CD4-positive, alpha-beta T cell (primary cell): ENCODE measurements at regions not wholly inside any gene's neighbourhood (a gene's known extent, or its start where the extent isn't known, plus 50 kb on each side); places are given as distances from the start of the nearest gene placed in this dataset.

Experiments used
- ATAC-seq: fragments of 200-7000 bp; cut with Tn5 transposase; one replicate; pipeline ENCODE4 v1.10.0; 2022; ENCODE audit warnings: mild to moderate bottlenecking; ENCODE audit not compliant: poor library complexity
- CTCF ChIA-PET: fragments of 350-600 bp; sonication (Branson Sonifier 250); formaldehyde crosslinking; loops from one replicate; lab custom pipeline; 2021; ENCODE audit warnings: antibody characterized with exemption, inconsistent platforms; lab: Charles Lee
- POLR2A ChIA-PET: fragments of 350-600 bp; sonication (Branson Sonifier 250); formaldehyde crosslinking; loops from one replicate; lab custom pipeline; 2021; ENCODE audit warnings: antibody characterized with exemption, inconsistent platforms; lab: Charles Lee
- DNase-seq, 14 experiments: peaks; one replicate each; pipeline ENCODE4 v3.0.0-alpha.2; 2013 to 2020; ENCODE audit warnings: mixed read lengths in 2 of 14
- H3K27ac ChIP-seq, 2 donors: one replicate each; pipeline versions ENCODE4 v1.5.1 to v1.7.0; 2013; ENCODE audit warnings: low read length in 2 of 2, low read depth in 1 of 2, mild to moderate bottlenecking in 1 of 2
- H3K27me3 ChIP-seq, 2 experiments: 1 replicate in 1 of 2; 2 replicates in 1 of 2; pipeline versions ENCODE4 v1.6.1 to v1.7.0; 2013; ENCODE audit warnings: low read length in 2 of 2, control low read depth in 1 of 2, mild to moderate bottlenecking in 1 of 2, moderate library complexity in 1 of 2; ENCODE audit not compliant: insufficient read depth in 2 of 2, control insufficient read depth in 1 of 2
- H3K36me3 ChIP-seq: one replicate; pipeline ENCODE4 v1.6.1; 2013; ENCODE audit warnings: low read length, control low read depth; ENCODE audit not compliant: insufficient read depth
- H3K4me1 ChIP-seq: one replicate; pipeline ENCODE4 v1.6.1; 2013; ENCODE audit warnings: low read length, control low read depth; ENCODE audit not compliant: insufficient read depth
- H3K4me3 ChIP-seq: one replicate; pipeline ENCODE4 v1.5.1; 2013; ENCODE audit warnings: mild to moderate bottlenecking, low read length, moderate library complexity
- H3K9me3 ChIP-seq, 2 experiments: 1 replicate in 1 of 2; 2 replicates in 1 of 2; pipeline versions ENCODE4 v1.6.1 to v1.7.0; 2013; ENCODE audit warnings: low read length in 2 of 2, mild to moderate bottlenecking in 2 of 2, control low read depth in 1 of 2, moderate library complexity in 1 of 2; ENCODE audit not compliant: control insufficient read depth in 1 of 2, insufficient read depth in 1 of 2
- H3K27ac Mint-ChIP-seq: one replicate; pipeline ENCODE4 v1.8.0; 2020; ENCODE audit warnings: mixed read lengths
- H3K27me3 Mint-ChIP-seq: one replicate; pipeline ENCODE4 v1.8.0; 2021; ENCODE audit warnings: mixed read lengths
- H3K36me3 Mint-ChIP-seq: one replicate; pipeline ENCODE4 v1.8.0; 2021; ENCODE audit warnings: low read depth, mixed read lengths
- H3K4me1 Mint-ChIP-seq: one replicate; pipeline ENCODE4 v1.8.0; 2021; ENCODE audit warnings: low read depth, mixed read lengths
- H3K4me3 Mint-ChIP-seq: one replicate; pipeline ENCODE4 v1.8.0; 2020; ENCODE audit warnings: mild to moderate bottlenecking, mixed read lengths
- H3K9me3 Mint-ChIP-seq: one replicate; pipeline ENCODE4 v1.8.0; 2020; ENCODE audit warnings: mixed read lengths
- CTCF ChIP-seq: fragments of 200-600 bp; IDR thresholded peaks from one replicate; pipeline ENCODE4 v1.8.0; 2022; ENCODE audit warnings: antibody characterized with exemption, mild to moderate bottlenecking
- intact Hi-C, 2 experiments: fragments of 100-400 bp; cut with DNase I in 1 of 2; cut with micrococcal nuclease in 1 of 2; formaldehyde crosslinking; loops; one replicate each; pipeline versions ENCODE4 v1.15.1 to v1.9.0; 2023 to 2025; cut with DNase I, micrococcal nuclease

DNA sequence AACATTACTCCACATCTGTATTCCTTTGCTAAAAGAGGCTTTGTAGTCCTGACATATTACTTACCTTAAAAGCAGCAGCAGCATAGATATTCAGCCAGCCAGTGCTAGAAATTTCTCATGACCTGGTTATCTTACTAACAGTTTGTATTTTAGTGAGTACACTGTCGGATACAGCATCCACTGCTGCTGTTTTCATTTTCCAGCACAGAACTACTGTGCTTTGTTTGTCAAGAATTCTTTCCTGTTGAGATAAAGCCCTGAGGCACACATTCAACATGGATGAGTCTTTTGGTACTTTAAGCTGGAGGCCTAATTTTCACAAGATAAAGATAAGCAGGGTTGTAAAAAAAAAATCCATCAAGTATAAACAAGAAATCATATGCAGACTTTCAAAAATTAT, 311.2 kb upstream of the OPRM1 start:
- POLR2A ChIA-PET: no interaction called here
- ATAC-seq: no peak
- DNase-seq: no peak
- Histone ChIP-seq H3K27me3 (no peaks in the 10 kb centered on the region), H3K4me1 (no peaks in the 10 kb centered on the region), H3K27ac (no peak overlapping the region), H3K36me3 (no peaks in the 10 kb centered on the region), H3K9me3 (no peaks in the 10 kb centered on the region), H3K4me3 (no peak overlapping the region)
- TF ChIP-seq CTCF: no peak
- intact Hi-C loops: no loop called here
- H3K9me3 Mint-ChIP-seq: no peaks in the 10 kb centered on the region
- H3K27me3 Mint-ChIP-seq: no peaks in the 10 kb centered on the region
- CTCF ChIA-PET: no interaction called here
- no peak overlapping the region for H3K4me3 Mint-ChIP-seq
- H3K4me1 Mint-ChIP-seq: no peaks in the 10 kb centered on the region
- H3K36me3 Mint-ChIP-seq: no peaks in the 10 kb centered on the region
- no peak overlapping the region for H3K27ac Mint-ChIP-seq

GRCh38 chr6:153725456-153725855, 313.6 kb upstream of the OPRM1 start:
- Histone ChIP-seq H3K36me3 (no peaks in the 10 kb centered on the region), H3K9me3 (no peaks in the 10 kb centered on the region), H3K27me3 (no peaks in the 10 kb centered on the region), H3K27ac (no peak overlapping the region), H3K4me1 (no peaks in the 10 kb centered on the region), H3K4me3 (no peak overlapping the region)
- ATAC-seq: no peak
- POLR2A ChIA-PET: no interaction called here
- CTCF ChIA-PET: no interaction called here
- no peaks in the 10 kb centered on the region for H3K27me3 Mint-ChIP-seq
- H3K4me3 Mint-ChIP-seq: no peak overlapping the region
- no peaks in the 10 kb centered on the region for H3K36me3 Mint-ChIP-seq
- no peak for DNase-seq
- no peak overlapping the region for H3K27ac Mint-ChIP-seq
- intact Hi-C loops: no loop called here
- TF ChIP-seq CTCF: no peak
- H3K4me1 Mint-ChIP-seq: no peaks in the 10 kb centered on the region
- H3K9me3 Mint-ChIP-seq: peaks cover 2% of the 10 kb centered on the region

- no peak for TF ChIP-seq CTCF
- CTCF ChIA-PET: no interaction called here
Observed at GRCh38 chr6:153720732-153721131, 318.3 kb upstream of the OPRM1 start.

More at GRCh38 chr6:153720732-153721131, 318.3 kb upstream of the OPRM1 start:
- Mint-ChIP-seq H3K36me3 (no peaks in the 10 kb centered on the region), H3K27ac (no peak overlapping the region), H3K4me1 (no peaks in the 10 kb centered on the region), H3K9me3 (peaks cover 2% of the 10 kb centered on the region), H3K27me3 (no peaks in the 10 kb centered on the region), H3K4me3 (no peak overlapping the region)
- Histone ChIP-seq H3K4me3 (no peak overlapping the region), H3K9me3 (no peaks in the 10 kb centered on the region), H3K27ac (no peak overlapping the region), H3K4me1 (no peaks in the 10 kb centered on the region), H3K36me3 (no peaks in the 10 kb centered on the region), H3K27me3 (no peaks in the 10 kb centered on the region)
- intact Hi-C loops: no loop called here
- no peak for ATAC-seq
- POLR2A ChIA-PET: no interaction called here
- no peak for DNase-seq
